Lung (tissue), 11 donors: ENCODE measurements at regions not wholly inside any gene's neighbourhood (a gene's known extent, or its start where the extent isn't known, plus 50 kb on each side); places are given as distances from the start of the nearest gene placed in this dataset.
"Not testable (repeated sequence)": the region's sequence is repeated elsewhere in the genome, so short reads cannot be mapped to it uniquely, and the experiment has no call there.

Experiments used
- ATAC-seq: fragments of 200-7000 bp; cut with Tn5 transposase; one replicate; pipeline ENCODE4 v1.9.1; 2020; ENCODE audit warnings: moderate number of reproducible peaks; ENCODE audit not compliant: insufficient read depth, low FRiP score
- DNase-seq, 3 donors: peaks; one replicate each; pipeline ENCODE4 v3.0.0-alpha.2; 2013 to 2017
- H3K27ac ChIP-seq, 2 donors: one replicate each; pipeline ENCODE4 v1.5.1; 2013; ENCODE audit warnings: mild to moderate bottlenecking in 2 of 2, moderate library complexity in 2 of 2, control low read depth in 1 of 2, inconsistent platforms in 1 of 2, low read depth in 1 of 2, low read length in 1 of 2
- H3K27me3 ChIP-seq, 3 donors: one replicate each; pipeline ENCODE4 v1.5.1; 2013; ENCODE audit warnings: low read length in 2 of 3; ENCODE audit not compliant: control insufficient read depth in 3 of 3, insufficient read depth in 3 of 3
- H3K36me3 ChIP-seq, 4 donors: one replicate each; pipeline ENCODE4 v1.5.1; 2013; ENCODE audit warnings: low read length in 4 of 4, mild to moderate bottlenecking in 1 of 4, moderate library complexity in 1 of 4; ENCODE audit not compliant: control insufficient read depth in 4 of 4, insufficient read depth in 4 of 4
- H3K4me1 ChIP-seq, 5 donors: one replicate each; pipeline ENCODE4 v1.5.1; 2013; ENCODE audit warnings: low read length in 5 of 5, mild to moderate bottlenecking in 2 of 5, moderate library complexity in 1 of 5; ENCODE audit not compliant: control insufficient read depth in 5 of 5, insufficient read depth in 5 of 5
- H3K4me3 ChIP-seq: one replicate; pipeline ENCODE4 v1.5.1; 2013; ENCODE audit warnings: mild to moderate bottlenecking, control low read depth, moderate library complexity
- H3K9ac ChIP-seq, 2 donors: one replicate each; pipeline ENCODE4 v1.5.1; 2013; ENCODE audit warnings: low read length in 2 of 2, control low read depth in 1 of 2; ENCODE audit not compliant: insufficient read depth in 1 of 2
- H3K9me3 ChIP-seq, 4 donors: one replicate each; pipeline ENCODE4 v1.5.1; 2013; ENCODE audit warnings: low read length in 3 of 4, mild to moderate bottlenecking in 1 of 4, moderate library complexity in 1 of 4; ENCODE audit not compliant: control insufficient read depth in 4 of 4, insufficient read depth in 3 of 4
- CTCF ChIP-seq: IDR thresholded peaks from 2 replicates; pipeline ENCODE4 v1.5.1; 2012; ENCODE audit warnings: mild to moderate bottlenecking; ENCODE audit errors: control extremely low read depth, extremely low read depth
- WGBS, 2 donors: extraction: QIAGEN DNeasy Blood & Tissue Kit; methylation state at CpG; one replicate each; pipeline ENCODE4 v1.1.7; 2013; 5-methylcytosine and 5-hydroxymethylcytosine counted together
- donor health status: control.
- donor health status: control.
- donor health status: Bipolar disorder and iron deficiency.
- donor health status: healthy.
- donor health status: DM: yes; HTN: yes; CAD: no.

DNA sequence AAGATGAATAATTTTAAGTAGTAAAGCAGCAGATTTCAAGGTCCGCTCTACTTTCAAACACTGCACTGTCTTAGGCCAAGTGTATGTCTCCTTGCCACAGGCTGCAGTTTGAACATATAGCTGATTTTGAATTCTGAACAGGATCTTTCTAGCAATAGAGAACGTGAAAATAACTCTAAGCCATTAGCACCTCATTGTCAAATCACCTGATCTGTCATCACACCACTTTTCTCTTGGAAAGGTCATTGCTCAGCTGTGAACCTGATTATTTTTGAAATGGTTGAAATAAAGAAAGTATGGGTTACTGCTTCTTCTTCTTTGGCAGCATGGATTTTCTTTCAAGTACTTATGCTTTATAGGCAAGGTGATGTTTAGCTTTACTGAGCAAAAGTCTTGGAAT, 357.0 kb upstream of the RORB start:
- Histone ChIP-seq H3K36me3 (no peaks in the 10 kb centered on the region), H3K27ac (no peak overlapping the region), H3K4me1 (no peaks in the 10 kb centered on the region), H3K9me3 (peaks cover 0 to 4% (median 0%) of the 10 kb centered on the region in 4 donors), H3K27me3 (no peaks in the 10 kb centered on the region), H3K9ac (no peak overlapping the region), H3K4me3 (no peak overlapping the region)
- no peak for DNase-seq
- TF ChIP-seq CTCF: no peak
- 62 to 72% methylated on average over 2 of the region's 2 CpGs for WGBS, 2 donors
- no peak for ATAC-seq

GRCh38 chr9:74147906-74148305, 349.2 kb upstream of the RORB start:
- ATAC-seq (no peak), DNase-seq (no peak)
- H3K27ac ChIP-seq: no peak overlapping the region
- H3K9me3 ChIP-seq: no peaks in the 10 kb centered on the region
- no peaks in the 10 kb centered on the region for H3K36me3 ChIP-seq
- no peaks in the 10 kb centered on the region for H3K27me3 ChIP-seq
- H3K4me1 ChIP-seq: no peaks in the 10 kb centered on the region
- TF ChIP-seq CTCF: no peak
- H3K4me3 ChIP-seq: no peak overlapping the region
- 92 to 93% methylated on average over 1 of the region's 1 CpG for WGBS, 2 donors
- no peak overlapping the region for H3K9ac ChIP-seq

DNA sequence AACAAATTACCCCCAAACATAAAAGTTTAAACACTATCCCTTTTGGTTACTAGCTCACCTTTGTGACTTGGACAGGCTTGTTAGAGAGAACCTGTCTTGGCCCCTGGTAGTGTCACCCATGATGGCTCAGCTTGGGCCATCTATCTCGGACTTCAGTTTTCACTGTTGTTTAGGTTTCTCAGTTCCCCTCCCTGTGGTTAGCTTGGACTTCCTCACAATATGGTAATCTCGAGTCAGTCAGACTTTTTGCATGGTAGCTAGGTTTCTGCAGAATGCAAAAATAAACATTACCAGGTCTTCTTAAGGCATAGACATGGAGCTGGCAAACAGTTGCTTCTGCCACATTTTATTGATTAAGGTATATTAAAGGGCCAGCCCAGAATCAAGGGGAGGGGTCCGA, 324.3 kb upstream of the RORB start:
- Histone ChIP-seq H3K27me3 (no peaks in the 10 kb centered on the region), H3K4me3 (no peak overlapping the region), H3K36me3 (no peaks in the 10 kb centered on the region), H3K9me3 (no peaks in the 10 kb centered on the region), H3K4me1 (no peaks in the 10 kb centered on the region), H3K9ac (no peak overlapping the region), H3K27ac (no peak overlapping the region)
- WGBS, 2 donors: 60 to 64% methylated on average over 3 of the region's 3 CpGs
- TF ChIP-seq CTCF: no peak
- ATAC-seq (no peak), DNase-seq (no peak)

DNA sequence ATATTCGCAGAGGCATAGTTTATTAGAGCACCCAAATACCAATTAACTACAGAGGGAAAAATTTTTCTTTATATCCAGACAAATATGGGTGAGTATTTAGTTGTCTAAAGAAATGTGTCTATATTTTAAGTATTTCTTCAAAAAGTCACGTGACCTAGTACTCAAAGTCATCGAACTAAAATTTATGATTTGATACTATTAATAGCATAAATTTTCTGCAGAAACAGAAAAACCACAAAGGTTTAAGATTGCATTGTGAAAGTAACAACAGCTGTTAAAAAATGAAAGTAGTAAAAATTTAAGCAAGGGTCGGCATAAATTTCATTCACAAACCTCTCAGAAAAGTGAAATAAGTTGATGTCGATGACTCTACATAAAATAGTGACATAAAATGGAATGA, 323.9 kb upstream of the RORB start:
- DNase-seq: no peak
- no peak overlapping the region for H3K4me3 ChIP-seq
- no peak overlapping the region for H3K27ac ChIP-seq
- no peak for ATAC-seq
- H3K4me1 ChIP-seq: no peaks in the 10 kb centered on the region
- 64 to 70% methylated on average over 5 of the region's 5 CpGs for WGBS, 2 donors
- H3K36me3 ChIP-seq: no peaks in the 10 kb centered on the region
- no peaks in the 10 kb centered on the region for H3K27me3 ChIP-seq
- H3K9ac ChIP-seq: no peak overlapping the region
- no peaks in the 10 kb centered on the region for H3K9me3 ChIP-seq
- no peak for TF ChIP-seq CTCF

DNA sequence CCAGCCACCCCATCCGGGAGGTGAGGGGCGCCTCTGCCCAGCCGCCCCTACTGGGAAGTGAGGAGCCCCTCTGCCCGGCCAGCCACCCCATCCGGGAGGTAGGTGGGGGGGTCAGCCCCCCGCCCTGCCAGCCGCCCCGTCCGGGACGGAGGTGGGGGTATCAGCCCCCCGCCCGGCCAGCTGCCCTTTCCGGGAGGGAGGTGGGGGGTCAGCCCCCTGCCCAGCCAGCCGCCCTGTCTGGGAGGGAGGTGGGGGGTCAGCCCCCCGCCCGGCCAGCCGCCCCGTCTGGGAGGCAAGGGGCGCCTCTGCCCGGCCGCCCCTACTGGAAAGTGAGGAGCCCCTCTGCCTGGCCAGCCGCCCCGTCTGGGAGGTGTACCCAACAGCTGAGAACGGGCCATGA, 299.4 kb upstream of the RORB start:
- not testable (repeated sequence) for ATAC-seq
- 97% methylated on average over 17 to 21 of the region's 24 CpGs for WGBS, 2 donors

More for the DNA sequence above, 299.4 kb upstream of the RORB start:
- H3K36me3 ChIP-seq, H3K9me3 ChIP-seq, H3K4me3 ChIP-seq, H3K27ac ChIP-seq, H3K4me1 ChIP-seq, H3K9ac ChIP-seq, H3K27me3 ChIP-seq, DNase-seq: not testable (repeated sequence)
